Choroid plexus epithelial cell (primary cell): ENCODE measurements at regions not wholly inside any gene's neighbourhood (a gene's known extent, or its start where the extent isn't known, plus 50 kb on each side); places are given as distances from the start of the nearest gene placed in this dataset.

Source experiments
- DNase-seq: peaks from one replicate; pipeline ENCODE4 v3.0.0-alpha.2; 2010; ENCODE audit warnings: low read depth
- H3K4me3 ChIP-seq: 2 replicates; pipeline ENCODE4 v1.5.1; 2011; ENCODE audit warnings: low read depth, mild to moderate bottlenecking, control low read depth, low read length, moderate library complexity
- TF ChIP-seq, protein P1 (sequence below): conservative IDR thresholded peaks from 2 replicates; pipeline ENCODE4 v1.5.1; 2011; ENCODE audit warnings: low read depth, mild to moderate bottlenecking, control low read depth, inconsistent platforms, low read length, moderate library complexity

- no peak overlapping the region for H3K4me3 ChIP-seq
- DNase-seq: no peak
- TF ChIP-seq, protein P1, sequence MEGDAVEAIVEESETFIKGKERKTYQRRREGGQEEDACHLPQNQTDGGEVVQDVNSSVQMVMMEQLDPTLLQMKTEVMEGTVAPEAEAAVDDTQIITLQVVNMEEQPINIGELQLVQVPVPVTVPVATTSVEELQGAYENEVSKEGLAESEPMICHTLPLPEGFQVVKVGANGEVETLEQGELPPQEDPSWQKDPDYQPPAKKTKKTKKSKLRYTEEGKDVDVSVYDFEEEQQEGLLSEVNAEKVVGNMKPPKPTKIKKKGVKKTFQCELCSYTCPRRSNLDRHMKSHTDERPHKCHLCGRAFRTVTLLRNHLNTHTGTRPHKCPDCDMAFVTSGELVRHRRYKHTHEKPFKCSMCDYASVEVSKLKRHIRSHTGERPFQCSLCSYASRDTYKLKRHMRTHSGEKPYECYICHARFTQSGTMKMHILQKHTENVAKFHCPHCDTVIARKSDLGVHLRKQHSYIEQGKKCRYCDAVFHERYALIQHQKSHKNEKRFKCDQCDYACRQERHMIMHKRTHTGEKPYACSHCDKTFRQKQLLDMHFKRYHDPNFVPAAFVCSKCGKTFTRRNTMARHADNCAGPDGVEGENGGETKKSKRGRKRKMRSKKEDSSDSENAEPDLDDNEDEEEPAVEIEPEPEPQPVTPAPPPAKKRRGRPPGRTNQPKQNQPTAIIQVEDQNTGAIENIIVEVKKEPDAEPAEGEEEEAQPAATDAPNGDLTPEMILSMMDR: no peak
Measured at GRCh38 chr3:69590111-69590510, 149.2 kb upstream of the MITF start.

DNA sequence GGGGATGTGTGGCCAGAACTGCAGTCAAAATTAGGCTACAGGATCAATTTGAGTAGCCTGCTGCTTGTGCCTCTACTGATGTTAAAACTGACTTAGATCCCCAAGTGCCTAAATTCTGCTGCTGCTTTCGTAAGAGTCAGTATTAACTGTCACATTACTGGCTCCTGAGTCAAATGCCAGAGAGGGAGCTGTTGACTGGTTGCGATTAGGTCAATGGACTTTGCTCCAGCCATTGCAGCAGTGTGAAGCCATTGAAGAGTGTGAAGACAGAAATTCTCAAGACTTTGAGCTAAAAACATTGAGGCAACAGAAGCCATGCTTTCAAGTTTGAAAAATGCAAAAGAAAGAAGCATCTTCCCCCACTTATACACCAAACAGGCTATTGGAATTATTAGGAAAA is 151.1 kb upstream of the MITF start:
- TF ChIP-seq, protein P1: no peak
- DNase-seq: no peak
- H3K4me3 ChIP-seq: no peak overlapping the region

DNA sequence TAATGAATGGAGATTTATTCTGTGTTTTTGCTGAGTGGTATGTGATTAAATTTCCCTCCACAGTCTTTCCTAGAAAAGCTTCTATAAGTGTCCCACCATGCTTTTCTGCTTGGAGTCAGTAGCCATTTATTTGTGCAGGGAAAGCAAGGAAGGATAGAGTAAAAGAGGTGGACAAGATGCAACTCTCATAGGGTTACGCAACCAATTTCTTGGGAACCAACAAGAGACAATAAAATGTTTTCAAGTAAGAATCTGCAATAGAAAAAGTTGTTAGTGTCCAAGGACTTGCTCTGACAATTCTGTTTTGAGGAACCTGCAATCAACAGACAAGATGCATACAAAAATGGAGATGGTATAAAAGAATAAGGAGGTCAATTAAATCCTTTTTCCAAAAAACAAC is 153.8 kb upstream of the MITF start:
- TF ChIP-seq, protein P1: no peak
- no peak for DNase-seq

DNA sequence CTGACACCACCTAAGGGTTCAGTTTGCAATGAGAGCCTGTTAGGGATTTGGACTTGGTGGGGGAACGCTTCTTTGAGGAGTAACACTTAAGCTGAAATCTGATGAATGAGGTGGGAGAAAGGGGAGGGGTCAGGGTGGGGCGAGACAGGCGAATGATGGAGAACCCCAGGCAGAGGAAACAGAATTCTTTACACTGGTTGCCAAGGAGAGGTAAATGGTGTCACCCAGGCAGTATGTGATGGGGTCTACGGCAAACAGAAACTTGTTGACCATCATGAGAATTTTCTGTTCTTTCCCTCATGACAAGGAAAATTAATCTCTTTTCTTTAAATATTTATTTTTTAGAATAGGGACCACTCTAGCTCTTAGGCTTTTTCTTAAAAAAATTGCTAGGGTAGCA is 157.2 kb upstream of the MITF start:
- no peak overlapping the region for H3K4me3 ChIP-seq
- no peak for DNase-seq
- TF ChIP-seq, protein P1: no peak

More for the DNA sequence above, 153.8 kb upstream of the MITF start:
- no peak overlapping the region for H3K4me3 ChIP-seq

GRCh38 chr3:69579306-69580041 is 159.8 kb upstream of the MITF start:
- DNase-seq: no peak
- TF ChIP-seq, protein P1: no peak
- H3K4me3 ChIP-seq: no peak overlapping the region

- TF ChIP-seq, protein P1: no peak
- no peak for DNase-seq
Measured at GRCh38 chr3:69569520-69569919, 169.7 kb upstream of the MITF start.

GRCh38 chr3:69568951-69569350 is 170.3 kb upstream of the MITF start:
- DNase-seq: peak; percentile 54

More at GRCh38 chr3:69569520-69569919, 169.7 kb upstream of the MITF start:
- no peak overlapping the region for H3K4me3 ChIP-seq

More at GRCh38 chr3:69568951-69569350, 170.3 kb upstream of the MITF start:
- H3K4me3 ChIP-seq: no peak overlapping the region
- TF ChIP-seq, protein P1: no peak
